Fibroblast of villous mesenchyme (primary cell): ENCODE measurements at regions not wholly inside any gene's neighbourhood (a gene's known extent, or its start where the extent isn't known, plus 50 kb on each side); places are given as distances from the start of the nearest gene placed in this dataset.
A peak's percentile ranks its signal among the peaks of the same experiment; 100 is the strongest.

Source experiments
- DNase-seq: peaks from one replicate; pipeline ENCODE4 v3.0.0-alpha.2; 2010; ENCODE audit warnings: low read depth
- H3K4me3 ChIP-seq: 2 replicates; pipeline ENCODE4 v1.5.1; 2011; ENCODE audit warnings: low read depth, mild to moderate bottlenecking, low read length
- CTCF ChIP-seq: IDR thresholded peaks from 2 replicates; pipeline ENCODE4 v1.5.1; 2012; ENCODE audit warnings: low read depth, mild to moderate bottlenecking, low read length; ENCODE audit not compliant: insufficient read depth

DNA sequence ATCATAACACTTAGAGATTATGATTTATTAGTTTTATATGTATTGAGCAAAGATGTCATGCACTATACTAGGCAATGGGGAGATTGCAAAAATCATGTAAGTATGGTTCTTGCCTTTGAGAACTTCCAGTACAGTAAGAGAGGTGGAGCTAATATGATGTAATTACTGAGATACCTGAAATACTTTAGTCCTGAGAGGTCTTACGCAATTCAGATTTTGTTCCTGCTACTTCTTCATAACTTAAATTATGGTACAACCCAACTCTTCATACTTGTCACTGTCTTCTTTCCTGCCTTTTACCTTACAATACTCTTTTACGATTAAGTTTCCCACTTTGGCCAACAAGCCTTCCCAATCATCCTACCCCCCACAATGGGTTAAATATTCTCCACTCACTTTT is 564.2 kb upstream of the PITX2 start:
- no peak overlapping the region for H3K4me3 ChIP-seq
- no peak for TF ChIP-seq CTCF
- no peak for DNase-seq

GRCh38 chr4:111198446-111198845 is 575.6 kb upstream of the PITX2 start:
- H3K4me3 ChIP-seq = no peak overlapping the region
- no peak for DNase-seq
- no peak for TF ChIP-seq CTCF

DNA sequence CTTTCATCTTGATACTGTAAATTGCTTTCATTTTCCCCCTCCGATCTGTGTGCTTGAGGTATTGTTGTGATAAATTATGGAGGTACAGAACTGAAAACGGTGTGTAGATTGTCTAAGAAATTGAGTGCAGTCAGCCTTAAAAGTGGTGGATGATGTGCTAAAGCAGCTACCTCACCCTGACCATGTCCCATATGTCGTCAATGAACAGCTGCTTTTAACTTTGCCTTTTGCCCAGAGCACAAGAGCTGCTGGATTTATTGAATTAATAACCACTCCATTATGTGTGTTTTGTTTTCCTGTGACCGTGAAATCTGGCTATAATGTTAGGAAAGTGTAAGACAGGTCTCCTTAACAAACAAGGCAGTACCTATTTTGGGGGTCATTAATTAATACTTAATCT is 581.9 kb upstream of the PITX2 start:
- no peak overlapping the region for H3K4me3 ChIP-seq
- no peak for TF ChIP-seq CTCF
- no peak for DNase-seq

- H3K4me3 ChIP-seq = no peak overlapping the region
- no peak for DNase-seq
- TF ChIP-seq CTCF = no peak
Observed at GRCh38 chr4:111208970-111209369, 586.1 kb upstream of the PITX2 start.

DNA sequence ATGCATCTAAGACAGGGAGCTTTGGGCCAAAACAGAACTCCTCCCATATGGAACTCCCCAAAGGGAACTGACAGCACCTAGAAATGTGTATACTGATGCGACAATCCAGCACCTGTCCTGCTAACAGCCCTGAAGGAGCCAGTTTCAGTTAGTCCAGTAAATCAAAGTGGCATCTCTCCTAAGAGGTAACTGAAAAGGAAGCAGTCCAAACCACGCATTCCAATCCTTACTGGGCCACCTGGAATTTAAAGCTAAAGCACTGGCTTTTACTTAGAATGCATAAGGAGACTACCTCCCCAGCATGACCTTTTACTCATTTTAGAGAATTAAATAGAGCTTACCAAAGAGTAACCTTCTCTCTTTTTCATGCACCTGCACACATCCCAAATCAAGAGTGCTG is 586.8 kb upstream of the PITX2 start:
- TF ChIP-seq CTCF = no peak
- no peak for DNase-seq
- H3K4me3 ChIP-seq = no peak overlapping the region

DNA sequence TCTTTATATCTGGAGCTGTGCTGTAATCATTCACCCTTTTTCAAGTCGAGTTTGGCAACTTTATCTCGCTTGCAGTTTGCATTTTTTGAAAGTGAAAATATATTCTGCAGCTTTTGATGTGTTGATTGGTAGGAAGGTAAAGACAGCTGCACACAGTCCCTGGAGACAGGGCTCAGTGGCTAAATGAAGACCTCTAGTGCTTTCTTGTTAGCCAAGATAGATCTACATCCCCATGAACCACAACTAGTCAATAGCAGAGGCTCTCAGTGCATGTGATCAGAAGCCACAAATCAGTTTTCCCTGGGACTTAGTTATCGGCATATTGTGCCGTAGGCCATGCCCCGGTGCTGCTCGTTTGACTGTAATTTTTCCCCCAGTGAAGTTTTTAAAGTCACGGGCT is 587.7 kb upstream of the PITX2 start:
- TF ChIP-seq CTCF = no peak
- no peak for DNase-seq
- H3K4me3 ChIP-seq = no peak overlapping the region

GRCh38 chr4:111213531-111213930 is 590.7 kb upstream of the PITX2 start:
- no peak overlapping the region for H3K4me3 ChIP-seq
- no peak for TF ChIP-seq CTCF
- peak; percentile 45 for DNase-seq
